Hepatocyte (in vitro differentiated cells): ENCODE measurements at regions not wholly inside any gene's neighbourhood (a gene's known extent, or its start where the extent isn't known, plus 50 kb on each side); places are given as distances from the start of the nearest gene placed in this dataset.

Source experiments
- DNase-seq: peaks from one replicate; pipeline ENCODE4 v3.0.0-alpha.2; 2016; ENCODE audit warnings: low spot score
- H2AFZ ChIP-seq: fragments of 200-600 bp; sonication (generic); 2 replicates; pipeline ENCODE4 v1.6.0; 2016; ENCODE audit warnings: antibody characterized with exemption, mild to moderate bottlenecking
- H3K27ac ChIP-seq: fragments of 200-600 bp; sonication (generic); 2 replicates; pipeline ENCODE4 v1.5.1; 2016; ENCODE audit warnings: mild to moderate bottlenecking
- H3K27me3 ChIP-seq: fragments of 200-600 bp; sonication (generic); 2 replicates; pipeline ENCODE4 v1.6.1; 2016
- H3K36me3 ChIP-seq: fragments of 200-600 bp; sonication (generic); replicated peaks from 2 replicates; pipeline ENCODE4 v1.5.1; 2016; ENCODE audit warnings: low read depth; ENCODE audit not compliant: insufficient read depth
- H3K4me1 ChIP-seq: fragments of 200-600 bp; sonication (generic); 2 replicates; pipeline ENCODE4 v1.5.1; 2016; ENCODE audit warnings: mild to moderate bottlenecking, moderate library complexity; ENCODE audit not compliant: insufficient read depth
- H3K4me2 ChIP-seq: fragments of 200-600 bp; sonication (generic); 2 replicates; pipeline ENCODE4 v1.6.0; 2016
- H3K4me3 ChIP-seq: fragments of 200-600 bp; sonication (generic); 2 replicates; pipeline ENCODE4 v1.5.1; 2016; ENCODE audit warnings: mild to moderate bottlenecking
- H3K79me2 ChIP-seq: fragments of 200-600 bp; sonication (generic); 2 replicates; pipeline ENCODE4 v1.6.0; 2017; ENCODE audit warnings: mild to moderate bottlenecking
- H3K9me2 ChIP-seq: fragments of 200-600 bp; sonication (generic); replicated peaks from 2 replicates; pipeline ENCODE4 v1.6.0; 2017; ENCODE audit warnings: mild to moderate bottlenecking; ENCODE audit not compliant: insufficient read depth
- H3K9me3 ChIP-seq: fragments of 200-600 bp; sonication (generic); 2 replicates; pipeline ENCODE4 v1.5.1; 2016; ENCODE audit warnings: low read depth, mild to moderate bottlenecking
- H4K20me1 ChIP-seq: fragments of 200-600 bp; sonication (generic); 2 replicates; pipeline ENCODE4 v1.6.0; 2016; ENCODE audit warnings: mild to moderate bottlenecking; ENCODE audit not compliant: insufficient read depth, poor library complexity, severe bottlenecking
- CTCF ChIP-seq: fragments of 200-600 bp; sonication (generic); IDR thresholded peaks from 2 replicates; pipeline ENCODE4 v1.5.1; 2016; ENCODE audit warnings: antibody characterized with exemption, mild to moderate bottlenecking; ENCODE audit not compliant: poor library complexity
- EZH2 ChIP-seq: fragments of 200-600 bp; sonication (generic); IDR thresholded peaks from 2 replicates; pipeline ENCODE4 v1.6.1; 2016; ENCODE audit warnings: antibody characterized with exemption, mild to moderate bottlenecking, borderline replicate concordance
- EZH2phosphoT487 ChIP-seq: fragments of 200-600 bp; sonication (generic); IDR thresholded peaks from one replicate; pipeline ENCODE4 v1.6.1; 2018; ENCODE audit warnings: antibody characterized with exemption, mild to moderate bottlenecking, low read depth, moderate library complexity; ENCODE audit not compliant: unreplicated experiment, severe bottlenecking
- WGBS: methylation state at CpG from one replicate; pipeline ENCODE4 v1.1.6; 2016; ENCODE audit warnings: low lambda C conversion rate; ENCODE audit errors: missing lambda C conversion rate; 5-methylcytosine and 5-hydroxymethylcytosine counted together

GRCh38 chr14:71308671-71309070 is 401.4 kb downstream of the PCNX1 start:
- Histone ChIP-seq H3K4me2 (no peak overlapping the region), H3K27ac (no peak overlapping the region), H2AFZ (no peak overlapping the region), H3K9me2 (no peaks in the 10 kb centered on the region), H4K20me1 (no peaks in the 10 kb centered on the region), H3K27me3 (no peaks in the 10 kb centered on the region), H3K36me3 (no peaks in the 10 kb centered on the region), H3K79me2 (no peaks in the 10 kb centered on the region), H3K4me1 (no peaks in the 10 kb centered on the region), H3K4me3 (no peak overlapping the region), H3K9me3 (no peaks in the 10 kb centered on the region)
- no peak for DNase-seq
- TF ChIP-seq CTCF (no peak), EZH2phosphoT487 (no peak), EZH2 (no peak)
- 94% methylated on average over 1 of the region's 1 CpG for WGBS

- Histone ChIP-seq H3K4me3 (no peak overlapping the region), H3K4me2 (no peak overlapping the region), H3K9me2 (no peaks in the 10 kb centered on the region), H3K9me3 (no peaks in the 10 kb centered on the region), H3K79me2 (no peaks in the 10 kb centered on the region), H2AFZ (no peak overlapping the region), H3K36me3 (no peaks in the 10 kb centered on the region), H3K27ac (no peak overlapping the region), H3K27me3 (no peaks in the 10 kb centered on the region), H4K20me1 (no peaks in the 10 kb centered on the region), H3K4me1 (no peaks in the 10 kb centered on the region)
- no peak for DNase-seq
- 90% methylated on average over 2 of the region's 2 CpGs for WGBS
- TF ChIP-seq EZH2, result no peak
- TF ChIP-seq CTCF, result no peak
- no peak for TF ChIP-seq EZH2phosphoT487
Observed at GRCh38 chr14:71309756-71310155, 402.5 kb downstream of the PCNX1 start.

GRCh38 chr14:71311061-71311460 is 403.8 kb downstream of the PCNX1 start:
- Histone ChIP-seq H3K9me2 (no peaks in the 10 kb centered on the region), H3K4me1 (no peaks in the 10 kb centered on the region), H3K9me3 (no peaks in the 10 kb centered on the region), H2AFZ (no peak overlapping the region), H4K20me1 (no peaks in the 10 kb centered on the region), H3K27ac (no peak overlapping the region), H3K4me3 (no peak overlapping the region), H3K36me3 (no peaks in the 10 kb centered on the region), H3K79me2 (no peaks in the 10 kb centered on the region), H3K4me2 (no peak overlapping the region), H3K27me3 (no peaks in the 10 kb centered on the region)
- no peak for DNase-seq
- TF ChIP-seq EZH2 (no peak), EZH2phosphoT487 (no peak), CTCF (no peak)
- WGBS, result 94% methylated on average over 10 of the region's 10 CpGs

- H3K4me1 ChIP-seq, result peaks cover 5% of the 10 kb centered on the region
- no peaks in the 10 kb centered on the region for H3K27me3 ChIP-seq
- 93% methylated on average over 2 of the region's 2 CpGs for WGBS
- no peaks in the 10 kb centered on the region for H3K9me3 ChIP-seq
- no peak overlapping the region for H2AFZ ChIP-seq
- no peak overlapping the region for H3K4me2 ChIP-seq
- DNase-seq, result no peak
- H3K27ac ChIP-seq, result no peak overlapping the region
- no peaks in the 10 kb centered on the region for H4K20me1 ChIP-seq
- no peaks in the 10 kb centered on the region for H3K36me3 ChIP-seq
- no peak for TF ChIP-seq EZH2
- no peak for TF ChIP-seq EZH2phosphoT487
- no peak for TF ChIP-seq CTCF
- H3K9me2 ChIP-seq, result no peaks in the 10 kb centered on the region
- H3K79me2 ChIP-seq, result no peaks in the 10 kb centered on the region
- H3K4me3 ChIP-seq, result no peak overlapping the region
Observed at GRCh38 chr14:71314717-71315116, 407.5 kb downstream of the PCNX1 start.
